ENCODE measurements at regions not wholly inside any gene's neighbourhood (a gene's known extent, or its start where the extent isn't known, plus 50 kb on each side); places are given as distances from the start of the nearest gene placed in this dataset.

DNA sequence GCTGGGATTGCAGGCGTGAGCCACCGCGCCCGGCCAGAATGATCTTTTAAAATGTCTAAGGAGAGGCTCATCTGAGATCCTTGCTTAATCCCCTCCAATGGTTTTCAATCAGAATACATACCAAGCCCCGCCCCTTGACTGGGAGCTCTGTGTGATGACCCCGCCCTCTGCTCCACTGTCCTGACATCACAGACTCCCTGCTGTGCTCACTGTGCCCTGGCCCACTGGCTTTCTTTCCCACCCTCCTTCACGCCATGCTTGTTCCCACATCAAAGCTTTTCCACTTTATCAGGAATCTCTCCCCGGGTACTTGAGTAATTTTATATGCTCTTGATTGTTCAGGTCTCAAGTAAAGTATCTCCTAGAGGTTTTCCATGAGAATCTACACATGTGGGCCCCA, 762.3 kb upstream of the ID2 start:
- 97% methylated on average over 8 of the region's 8 CpGs for WGBS, 2 donors
- H3K36me3 ChIP-seq = no peaks in the 10 kb centered on the region
- no peaks in the 10 kb centered on the region for H3K27me3 ChIP-seq
- no peaks in the 10 kb centered on the region for H3K4me1 ChIP-seq
- DNase-seq = no peak
- intact Hi-C loops (cut with DNase I) = no loop called here
- peaks cover 0 to 5% (median 0%) of the 10 kb centered on the region in 3 donors for H3K9me3 ChIP-seq
- H3K4me3 ChIP-seq = no peak overlapping the region
- no peak for TF ChIP-seq POLR2A (IDR thresholded peaks at IDR 0.05)
- TF ChIP-seq, protein P1, sequence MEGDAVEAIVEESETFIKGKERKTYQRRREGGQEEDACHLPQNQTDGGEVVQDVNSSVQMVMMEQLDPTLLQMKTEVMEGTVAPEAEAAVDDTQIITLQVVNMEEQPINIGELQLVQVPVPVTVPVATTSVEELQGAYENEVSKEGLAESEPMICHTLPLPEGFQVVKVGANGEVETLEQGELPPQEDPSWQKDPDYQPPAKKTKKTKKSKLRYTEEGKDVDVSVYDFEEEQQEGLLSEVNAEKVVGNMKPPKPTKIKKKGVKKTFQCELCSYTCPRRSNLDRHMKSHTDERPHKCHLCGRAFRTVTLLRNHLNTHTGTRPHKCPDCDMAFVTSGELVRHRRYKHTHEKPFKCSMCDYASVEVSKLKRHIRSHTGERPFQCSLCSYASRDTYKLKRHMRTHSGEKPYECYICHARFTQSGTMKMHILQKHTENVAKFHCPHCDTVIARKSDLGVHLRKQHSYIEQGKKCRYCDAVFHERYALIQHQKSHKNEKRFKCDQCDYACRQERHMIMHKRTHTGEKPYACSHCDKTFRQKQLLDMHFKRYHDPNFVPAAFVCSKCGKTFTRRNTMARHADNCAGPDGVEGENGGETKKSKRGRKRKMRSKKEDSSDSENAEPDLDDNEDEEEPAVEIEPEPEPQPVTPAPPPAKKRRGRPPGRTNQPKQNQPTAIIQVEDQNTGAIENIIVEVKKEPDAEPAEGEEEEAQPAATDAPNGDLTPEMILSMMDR (IDR thresholded peaks at IDR 0.05) = no peak
- no peak overlapping the region for H3K27ac ChIP-seq

DNA sequence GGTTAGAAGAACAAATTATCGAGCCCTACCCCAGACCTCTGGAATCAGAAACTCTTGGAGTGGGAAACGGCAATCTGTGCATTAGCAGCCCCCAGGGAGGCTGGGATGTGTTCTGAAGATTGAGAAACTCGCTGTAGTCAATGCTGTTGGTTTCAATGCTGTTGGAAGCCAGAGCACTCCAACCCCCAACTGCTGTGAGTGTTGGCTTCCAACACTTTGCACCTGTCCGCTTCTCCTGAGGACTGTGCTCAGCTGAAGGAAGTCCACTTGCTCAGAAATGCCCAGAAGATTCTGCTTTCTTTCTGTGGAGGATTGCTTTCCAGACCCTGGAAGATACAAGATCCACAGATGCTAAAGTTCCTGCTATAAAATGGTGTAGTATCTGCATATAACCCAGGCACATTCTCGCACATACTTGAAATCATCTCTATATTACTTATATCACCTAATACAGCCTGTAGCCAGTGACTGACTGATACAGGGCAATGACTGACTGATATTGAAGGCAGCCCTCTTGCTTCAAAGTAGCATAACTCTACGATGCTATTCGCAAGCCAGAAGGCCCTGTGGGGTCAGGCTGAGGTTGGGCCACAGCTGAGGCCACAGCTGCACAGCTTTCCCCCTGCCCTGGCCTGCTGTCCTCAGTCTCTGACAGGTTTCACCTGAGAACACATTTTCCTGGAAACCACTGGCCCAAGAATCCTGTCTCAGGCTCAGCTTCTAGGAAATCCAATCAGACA, 757.7 kb upstream of the ID2 start:
- no peak overlapping the region for H3K4me3 ChIP-seq
- TF ChIP-seq, protein P1 (IDR thresholded peaks at IDR 0.05) = no peak
- TF ChIP-seq POLR2A (IDR thresholded peaks at IDR 0.05) = no peak
- DNase-seq = no peak
- no peaks in the 10 kb centered on the region for H3K36me3 ChIP-seq
- intact Hi-C loops (cut with DNase I) = no loop called here
- H3K4me1 ChIP-seq = no peaks in the 10 kb centered on the region
- WGBS, 2 donors = 60 to 74% methylated on average over 7 of the region's 7 CpGs
- H3K27me3 ChIP-seq = no peaks in the 10 kb centered on the region
- no peak overlapping the region for H3K27ac ChIP-seq
- H3K9me3 ChIP-seq = peaks cover 0 to 5% (median 0%) of the 10 kb centered on the region in 3 donors

DNA sequence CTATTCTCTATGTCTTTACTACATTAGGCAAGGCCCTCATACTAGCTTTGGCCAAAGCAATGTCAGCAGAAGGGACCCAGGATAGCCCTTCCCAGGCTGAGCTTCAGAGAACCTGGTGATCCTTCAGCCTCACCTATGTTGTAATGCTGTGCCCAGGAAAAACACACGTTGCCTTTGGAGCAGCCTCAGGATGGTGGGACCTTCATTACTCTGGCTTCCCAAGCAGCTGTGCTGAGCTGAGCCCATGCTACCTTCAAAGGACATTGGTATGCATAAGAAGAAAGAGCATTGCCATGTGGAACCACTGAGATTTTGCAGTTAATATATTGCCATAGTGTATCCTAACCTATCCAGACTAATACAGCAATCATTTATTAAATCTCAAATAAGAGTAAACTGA, 756.4 kb upstream of the ID2 start:
- Histone ChIP-seq H3K4me3 (no peak overlapping the region), H3K27ac (no peak overlapping the region), H3K4me1 (no peaks in the 10 kb centered on the region), H3K27me3 (no peaks in the 10 kb centered on the region), H3K9me3 (peaks cover 0 to 5% (median 0%) of the 10 kb centered on the region in 3 donors), H3K36me3 (no peaks in the 10 kb centered on the region)
- DNase-seq = no peak
- WGBS, 2 donors = 83 to 100% methylated on average over 1 of the region's 1 CpG
- TF ChIP-seq POLR2A (IDR thresholded peaks at IDR 0.05) = no peak
- TF ChIP-seq, protein P1 (IDR thresholded peaks at IDR 0.05) = no peak
- intact Hi-C loops (cut with DNase I) = no loop called here

DNA sequence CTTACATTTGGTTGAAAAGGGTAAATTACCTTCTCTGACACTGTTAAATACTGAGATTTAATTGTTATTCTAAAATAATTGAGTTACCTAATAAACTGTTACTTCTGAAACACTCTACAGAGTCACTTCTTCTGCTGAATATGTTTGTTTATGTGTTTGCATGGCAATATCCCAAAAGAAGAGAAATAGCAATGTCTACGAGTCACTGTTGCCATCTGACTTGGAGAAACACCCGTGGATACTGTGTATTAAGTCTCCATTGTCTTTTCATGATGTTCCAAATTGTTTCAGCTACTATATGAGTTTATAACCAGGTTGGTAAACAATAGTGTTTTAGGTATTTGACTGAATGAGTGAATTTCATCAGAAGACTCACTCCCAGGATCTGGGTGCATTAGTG, 754.2 kb upstream of the ID2 start:
- intact Hi-C loops (cut with DNase I) = no loop called here
- Histone ChIP-seq H3K4me1 (no peaks in the 10 kb centered on the region), H3K27me3 (no peaks in the 10 kb centered on the region), H3K9me3 (peaks cover 0 to 4% (median 0%) of the 10 kb centered on the region in 3 donors), H3K36me3 (no peaks in the 10 kb centered on the region), H3K4me3 (no peak overlapping the region), H3K27ac (no peak overlapping the region)
- TF ChIP-seq, protein P1 (IDR thresholded peaks at IDR 0.05) = no peak
- TF ChIP-seq POLR2A (IDR thresholded peaks at IDR 0.05) = no peak
- WGBS, 2 donors = 50 to 61% methylated on average over 2 of the region's 2 CpGs
- no peak for DNase-seq

DNA sequence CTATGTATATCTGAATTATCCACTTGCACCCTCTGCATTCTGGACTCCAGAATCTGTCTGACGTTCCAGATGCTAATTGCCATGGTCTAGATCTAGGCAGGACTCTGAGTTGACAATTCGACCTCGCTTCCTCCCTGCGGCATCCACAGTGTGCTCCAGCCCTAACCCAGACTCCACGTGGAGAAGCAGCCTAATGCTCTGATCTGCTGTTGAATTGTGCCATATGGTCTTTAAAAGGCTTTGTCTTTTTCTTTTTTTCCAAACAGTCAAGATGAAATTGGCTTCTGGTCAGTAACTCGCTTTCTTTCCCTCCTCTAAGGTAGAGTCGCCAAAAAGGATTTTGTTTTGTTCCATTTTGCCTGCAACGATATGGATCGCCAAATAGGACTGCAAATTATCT, 752.6 kb upstream of the ID2 start:
- intact Hi-C loops (cut with DNase I) = no loop called here
- no peaks in the 10 kb centered on the region for H3K36me3 ChIP-seq
- 79 to 81% methylated on average over 9 of the region's 9 CpGs for WGBS, 2 donors
- no peaks in the 10 kb centered on the region for H3K9me3 ChIP-seq
- TF ChIP-seq POLR2A (IDR thresholded peaks at IDR 0.05) = no peak
- TF ChIP-seq, protein P1 (IDR thresholded peaks at IDR 0.05) = no peak
- no peaks in the 10 kb centered on the region for H3K27me3 ChIP-seq
- H3K4me1 ChIP-seq = no peaks in the 10 kb centered on the region
- H3K4me3 ChIP-seq = no peak overlapping the region
- no peak overlapping the region for H3K27ac ChIP-seq
- DNase-seq = no peak
